ENCODE measurements at regions not wholly inside any gene's neighbourhood (a gene's known extent, or its start where the extent isn't known, plus 50 kb on each side); places are given as distances from the start of the nearest gene placed in this dataset.

- Histone ChIP-seq H3K4me1 (ENCODE audit: insufficient read depth, low read length, severe bottlenecking) (no peaks in the 10 kb centered on the region), H3F3A (ENCODE audit: insufficient read depth, low read length) (no peaks in the 10 kb centered on the region), H4K20me1 (ENCODE audit: insufficient read depth, low read length) (no peaks in the 10 kb centered on the region), H3K9ac (ENCODE audit: low read length) (no peak overlapping the region), H3K27me3 (ENCODE audit: insufficient read depth, low read length) (peaks cover 5% of the 10 kb centered on the region; the same call in 1 of the 2 replicates), H3K27ac (ENCODE audit: low read depth, low read length, poor library complexity, severe bottlenecking) (no peak overlapping the region), H3K36me3 (ENCODE audit: insufficient read depth, low read length) (no peaks in the 10 kb centered on the region), H3K79me2 (ENCODE audit: insufficient read depth, low read length) (no peaks in the 10 kb centered on the region), H3K4me3 (ENCODE audit: low read depth, low read length, poor library complexity, severe bottlenecking) (no peak overlapping the region), H3K4me2 (ENCODE audit: low read length) (no peak overlapping the region), H3K9me3 (ENCODE audit: low read length) (no peaks in the 10 kb centered on the region), H2AFZ (ENCODE audit: low read length) (no peak overlapping the region), H3K9me2 (ENCODE audit: low read depth, low read length) (no peaks in the 10 kb centered on the region)
- TF ChIP-seq CTCF (IDR thresholded peaks at IDR 0.05; ENCODE audit: low read length) (no peak), EZH2 (IDR thresholded peaks at IDR 0.05; ENCODE audit: borderline replicate concordance, low read length) (no peak)
Measured at GRCh38 chr3:127387119-127387518, 99.3 kb upstream of the PRR20G start.

GRCh38 chr3:127386490-127386889 lies 98.6 kb upstream of the PRR20G start:
- H3K27ac ChIP-seq (ENCODE audit: low read depth, low read length, poor library complexity, severe bottlenecking): no peak overlapping the region
- no peaks in the 10 kb centered on the region for H4K20me1 ChIP-seq (ENCODE audit: insufficient read depth, low read length)
- H3K4me3 ChIP-seq (ENCODE audit: low read depth, low read length, poor library complexity, severe bottlenecking): no peak overlapping the region
- no peaks in the 10 kb centered on the region for H3K79me2 ChIP-seq (ENCODE audit: insufficient read depth, low read length)
- H3F3A ChIP-seq (ENCODE audit: insufficient read depth, low read length): no peaks in the 10 kb centered on the region
- no peaks in the 10 kb centered on the region for H3K36me3 ChIP-seq (ENCODE audit: insufficient read depth, low read length)
- no peak overlapping the region for H3K9ac ChIP-seq (ENCODE audit: low read length)
- H3K4me2 ChIP-seq (ENCODE audit: low read length): no peak overlapping the region
- H3K9me3 ChIP-seq (ENCODE audit: low read length): no peaks in the 10 kb centered on the region
- H3K9me2 ChIP-seq (ENCODE audit: low read depth, low read length): no peaks in the 10 kb centered on the region
- H3K4me1 ChIP-seq (ENCODE audit: insufficient read depth, low read length, severe bottlenecking): no peaks in the 10 kb centered on the region
- TF ChIP-seq CTCF (IDR thresholded peaks at IDR 0.05; ENCODE audit: low read length) (no peak), EZH2 (IDR thresholded peaks at IDR 0.05; ENCODE audit: borderline replicate concordance, low read length) (no peak)
- H3K27me3 ChIP-seq (ENCODE audit: insufficient read depth, low read length): peaks cover 5% of the 10 kb centered on the region; the same call in 1 of the 2 replicates
- H2AFZ ChIP-seq (ENCODE audit: low read length): no peak overlapping the region

DNA sequence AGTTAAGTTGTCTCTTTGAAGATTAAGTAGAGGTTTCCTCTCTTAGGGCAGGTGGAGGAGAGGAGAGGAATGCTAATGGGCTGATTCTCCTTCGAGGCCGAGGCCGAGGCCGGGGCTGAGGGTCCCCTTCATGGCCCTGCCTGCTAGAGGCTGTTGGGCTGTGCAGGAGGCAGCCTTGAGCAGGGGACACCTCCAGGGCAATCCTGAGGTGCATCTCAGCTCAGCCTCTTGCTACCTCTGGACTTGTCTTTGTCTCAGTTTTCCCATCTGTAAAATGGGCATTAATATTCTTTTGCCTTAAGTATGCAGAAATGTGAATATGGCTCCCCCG lies 97.7 kb upstream of the PRR20G start:
- no peak overlapping the region for H3K9ac ChIP-seq (ENCODE audit: low read length)
- H3K4me2 ChIP-seq (ENCODE audit: low read length): no peak overlapping the region
- H3K27me3 ChIP-seq (ENCODE audit: insufficient read depth, low read length): peaks cover 5% of the 10 kb centered on the region; the same call in 1 of the 2 replicates
- H3K27ac ChIP-seq (ENCODE audit: low read depth, low read length, poor library complexity, severe bottlenecking): no peak overlapping the region
- H3K79me2 ChIP-seq (ENCODE audit: insufficient read depth, low read length): no peaks in the 10 kb centered on the region
- H3K4me3 ChIP-seq (ENCODE audit: low read depth, low read length, poor library complexity, severe bottlenecking): no peak overlapping the region
- H4K20me1 ChIP-seq (ENCODE audit: insufficient read depth, low read length): no peaks in the 10 kb centered on the region
- H3K9me2 ChIP-seq (ENCODE audit: low read depth, low read length): no peaks in the 10 kb centered on the region
- H2AFZ ChIP-seq (ENCODE audit: low read length): no peak overlapping the region
- no peak for TF ChIP-seq CTCF (IDR thresholded peaks at IDR 0.05; ENCODE audit: low read length)
- TF ChIP-seq EZH2 (IDR thresholded peaks at IDR 0.05; ENCODE audit: borderline replicate concordance, low read length): no peak
- no peaks in the 10 kb centered on the region for H3K36me3 ChIP-seq (ENCODE audit: insufficient read depth, low read length)
- no peaks in the 10 kb centered on the region for H3K4me1 ChIP-seq (ENCODE audit: insufficient read depth, low read length, severe bottlenecking)
- no peaks in the 10 kb centered on the region for H3F3A ChIP-seq (ENCODE audit: insufficient read depth, low read length)
- no peaks in the 10 kb centered on the region for H3K9me3 ChIP-seq (ENCODE audit: low read length)

Data from OCI-LY1 (cell line).